Muscle of leg (tissue), 3 donors: ENCODE measurements at regions not wholly inside any gene's neighbourhood (a gene's known extent, or its start where the extent isn't known, plus 50 kb on each side); places are given as distances from the start of the nearest gene placed in this dataset.

Source experiments
- DNase-seq: peaks from one replicate; pipeline ENCODE4 v3.0.0; 2013
- H3K27ac ChIP-seq: one replicate; pipeline ENCODE4 v1.5.1; 2013; ENCODE audit warnings: mild to moderate bottlenecking, low read length, control low read depth
- H3K27me3 ChIP-seq: one replicate; pipeline ENCODE4 v1.6.1; 2013; ENCODE audit warnings: low read length; ENCODE audit not compliant: control insufficient read depth, insufficient read depth
- H3K36me3 ChIP-seq: one replicate; pipeline ENCODE4 v1.6.1; 2013; ENCODE audit warnings: low read length; ENCODE audit not compliant: control insufficient read depth, insufficient read depth
- H3K4me1 ChIP-seq: one replicate; pipeline ENCODE4 v1.6.1; 2013; ENCODE audit warnings: low read length; ENCODE audit not compliant: control insufficient read depth, insufficient read depth
- H3K4me3 ChIP-seq: one replicate; pipeline ENCODE4 v1.5.1; 2013; ENCODE audit warnings: low read length, control low read depth
- H3K9me3 ChIP-seq: replicated peaks from 2 replicates; pipeline ENCODE4 v1.6.1; 2013; ENCODE audit warnings: low read depth, low read length; ENCODE audit not compliant: control insufficient read depth
- WGBS: methylation state at CpG from one replicate; pipeline ENCODE4 v1.1.5; 2013; ENCODE audit warnings: missing lambda C conversion rate; ENCODE audit not compliant: insufficient coverage; 5-methylcytosine and 5-hydroxymethylcytosine counted together

GRCh38 chr14:56878766-56879165, 68.5 kb upstream of the OTX2 start:
- Histone ChIP-seq H3K36me3 (no peaks in the 10 kb centered on the region), H3K27me3 (no peaks in the 10 kb centered on the region), H3K9me3 (no peaks in the 10 kb centered on the region), H3K27ac (no peak overlapping the region), H3K4me1 (no peaks in the 10 kb centered on the region), H3K4me3 (no peak overlapping the region)
- no peak for DNase-seq
- no CpG with 5 or more reads among the region's 2 CpGs for WGBS

GRCh38 chr14:56875104-56875675, 64.9 kb upstream of the OTX2 start:
- H3K27ac ChIP-seq, result no peak overlapping the region
- WGBS, result 84% methylated on average over 3 of the region's 4 CpGs

GRCh38 chr14:56874375-56874774, 64.1 kb upstream of the OTX2 start:
- Histone ChIP-seq H3K36me3 (no peaks in the 10 kb centered on the region), H3K4me1 (no peaks in the 10 kb centered on the region), H3K9me3 (no peaks in the 10 kb centered on the region), H3K27me3 (no peaks in the 10 kb centered on the region), H3K27ac (no peak overlapping the region), H3K4me3 (no peak overlapping the region)
- DNase-seq, result no peak
- 45% methylated on average over 2 of the region's 5 CpGs for WGBS

More at GRCh38 chr14:56875104-56875675, 64.9 kb upstream of the OTX2 start:
- no peaks in the 10 kb centered on the region for H3K4me1 ChIP-seq
- DNase-seq, result no peak
- H3K9me3 ChIP-seq, result no peaks in the 10 kb centered on the region
- no peaks in the 10 kb centered on the region for H3K27me3 ChIP-seq
- no peak overlapping the region for H3K4me3 ChIP-seq
- H3K36me3 ChIP-seq, result no peaks in the 10 kb centered on the region

- no peak for DNase-seq
- WGBS, result no CpG with 5 or more reads among the region's 2 CpGs
- no peak overlapping the region for H3K27ac ChIP-seq
- H3K36me3 ChIP-seq, result no peaks in the 10 kb centered on the region
- H3K9me3 ChIP-seq, result no peaks in the 10 kb centered on the region
- no peak overlapping the region for H3K4me3 ChIP-seq
- H3K4me1 ChIP-seq, result no peaks in the 10 kb centered on the region
- H3K27me3 ChIP-seq, result no peaks in the 10 kb centered on the region
Measured at GRCh38 chr14:56870336-56870735, 60.1 kb upstream of the OTX2 start.

GRCh38 chr14:56868660-56869059, 58.4 kb upstream of the OTX2 start:
- Histone ChIP-seq H3K4me1 (no peaks in the 10 kb centered on the region), H3K27ac (no peak overlapping the region), H3K27me3 (no peaks in the 10 kb centered on the region), H3K4me3 (no peak overlapping the region), H3K9me3 (no peaks in the 10 kb centered on the region), H3K36me3 (no peaks in the 10 kb centered on the region)
- 70% methylated on average over 5 of the region's 5 CpGs for WGBS
- DNase-seq, result no peak

GRCh38 chr14:56862836-56863235, 52.6 kb upstream of the OTX2 start:
- Histone ChIP-seq H3K27ac (no peak overlapping the region), H3K27me3 (no peaks in the 10 kb centered on the region), H3K9me3 (no peaks in the 10 kb centered on the region), H3K36me3 (no peaks in the 10 kb centered on the region), H3K4me3 (no peak overlapping the region), H3K4me1 (no peaks in the 10 kb centered on the region)
- 75% methylated on average over 2 of the region's 5 CpGs for WGBS
- DNase-seq, result no peak

GRCh38 chr14:56860441-56860840, 50.2 kb upstream of the OTX2 start:
- no peaks in the 10 kb centered on the region for H3K36me3 ChIP-seq
- H3K27ac ChIP-seq, result no peak overlapping the region
- no peaks in the 10 kb centered on the region for H3K9me3 ChIP-seq
- no CpG with 5 or more reads among the region's 4 CpGs for WGBS
- peaks cover 8% of the 10 kb centered on the region for H3K27me3 ChIP-seq
- no peak overlapping the region for H3K4me3 ChIP-seq
- H3K4me1 ChIP-seq, result no peaks in the 10 kb centered on the region
- no peak for DNase-seq
